GM13976 (cell line): ENCODE measurements at regions not wholly inside any gene's neighbourhood (a gene's known extent, or its start where the extent isn't known, plus 50 kb on each side); places are given as distances from the start of the nearest gene placed in this dataset.
"Not testable (repeated sequence)": the region's sequence is repeated elsewhere in the genome, so short reads cannot be mapped to it uniquely, and the experiment has no call there.

Experiments
- DNase-seq: peaks from one replicate; pipeline ENCODE4 v3.0.0; 2012; ENCODE audit warnings: low spot score
- CTCF ChIP-seq: IDR thresholded peaks from 2 replicates; pipeline ENCODE4 v1.5.1; 2012; ENCODE audit warnings: borderline replicate concordance, mild to moderate bottlenecking; ENCODE audit not compliant: insufficient read depth; ENCODE audit errors: extremely low read depth, missing control alignments, control extremely low read depth
- in situ Hi-C: fragments of 300-500 bp; cut with MboI; formaldehyde crosslinking; loops from one replicate; pipeline ENCODE4 v1.12.0; 2022; ENCODE audit warnings: low sequenced_read_pairs, mixed read lengths, inconsistent platforms; ENCODE audit not compliant: unreplicated experiment

GRCh38 chr6:127406722-127407121 is 52.5 kb downstream of the KIAA0408 start:
- in situ Hi-C loops, DNase-seq: not testable (repeated sequence)

GRCh38 chr6:127406122-127406521 is 53.1 kb downstream of the KIAA0408 start:
- in situ Hi-C loops, result no loop called here
- TF ChIP-seq CTCF, result no peak
- no peak for DNase-seq

- in situ Hi-C loops, result no loop called here
- no peak for TF ChIP-seq CTCF
Measured at GRCh38 chr6:127404594-127405178, 54.5 kb downstream of the KIAA0408 start.

GRCh38 chr6:127404133-127404532 is 55.1 kb downstream of the KIAA0408 start:
- in situ Hi-C loops, result no loop called here
- DNase-seq, result peak; percentile 21
- no peak for TF ChIP-seq CTCF

More at GRCh38 chr6:127404594-127405178, 54.5 kb downstream of the KIAA0408 start:
- DNase-seq, result no peak

GRCh38 chr6:127403636-127404035 is 55.6 kb downstream of the KIAA0408 start:
- TF ChIP-seq CTCF, result no peak
- in situ Hi-C loops, result no loop called here
- DNase-seq, result peak; percentile 38

- in situ Hi-C loops, result no loop called here
- no peak for DNase-seq
- no peak for TF ChIP-seq CTCF
Measured at GRCh38 chr6:127402890-127403617, 56.1 kb downstream of the KIAA0408 start.
